COLO668 (cell line): ENCODE measurements at regions not wholly inside any gene's neighbourhood (a gene's known extent, or its start where the extent isn't known, plus 50 kb on each side); places are given as distances from the start of the nearest gene placed in this dataset.

Experiments used
- DNase-seq: peaks from one replicate; lab custom pipeline; 2025; ENCODE audit not compliant: unreplicated experiment; lab: John Stamatoyannopoulos, UW

GRCh38 chr6:138577151-138577915, 78.0 kb upstream of the NHSL1 start:
- peak; percentile 75 for DNase-seq

GRCh38 chr6:138580040-138580439, 80.7 kb upstream of the NHSL1 start:
- DNase-seq: no peak

GRCh38 chr6:138580801-138581200, 81.5 kb upstream of the NHSL1 start:
- DNase-seq: no peak

GRCh38 chr6:138582573-138582972, 83.3 kb upstream of the NHSL1 start:
- no peak for DNase-seq

- no peak for DNase-seq
Measured at GRCh38 chr6:138586638-138587037, 87.3 kb upstream of the NHSL1 start.

- peak; percentile 24 for DNase-seq
Measured at GRCh38 chr6:138588805-138589434, 89.6 kb upstream of the NHSL1 start.

GRCh38 chr6:138590796-138591709, 91.8 kb upstream of the NHSL1 start:
- peak; percentile 48 for DNase-seq

- DNase-seq: no peak
Measured at GRCh38 chr6:138592749-138593123, 93.4 kb upstream of the NHSL1 start.

GRCh38 chr6:138593124-138593877, 94.0 kb upstream of the NHSL1 start:
- DNase-seq: no peak

- no peak for DNase-seq
Measured at GRCh38 chr6:138593909-138594757, 94.8 kb upstream of the NHSL1 start.

GRCh38 chr6:138594758-138595140, 95.5 kb upstream of the NHSL1 start:
- DNase-seq: no peak

GRCh38 chr6:138596126-138596525, 96.8 kb upstream of the NHSL1 start:
- DNase-seq: no peak

GRCh38 chr6:138596591-138596990, 97.3 kb upstream of the NHSL1 start:
- DNase-seq: no peak

GRCh38 chr6:138597336-138597735, 98.0 kb upstream of the NHSL1 start:
- no peak for DNase-seq

GRCh38 chr6:138598562-138599173, 99.4 kb upstream of the NHSL1 start:
- no peak for DNase-seq

GRCh38 chr6:138600261-138600660, 101.0 kb upstream of the NHSL1 start:
- no peak for DNase-seq

- DNase-seq: no peak
Measured at GRCh38 chr6:138600726-138601125, 101.4 kb upstream of the NHSL1 start.

GRCh38 chr6:138601128-138601527, 101.8 kb upstream of the NHSL1 start:
- DNase-seq: no peak

GRCh38 chr6:138605958-138606357, 106.7 kb upstream of the NHSL1 start:
- no peak for DNase-seq
